ENCODE measurements at regions not wholly inside any gene's neighbourhood (a gene's known extent, or its start where the extent isn't known, plus 50 kb on each side); places are given as distances from the start of the nearest gene placed in this dataset.

DNA sequence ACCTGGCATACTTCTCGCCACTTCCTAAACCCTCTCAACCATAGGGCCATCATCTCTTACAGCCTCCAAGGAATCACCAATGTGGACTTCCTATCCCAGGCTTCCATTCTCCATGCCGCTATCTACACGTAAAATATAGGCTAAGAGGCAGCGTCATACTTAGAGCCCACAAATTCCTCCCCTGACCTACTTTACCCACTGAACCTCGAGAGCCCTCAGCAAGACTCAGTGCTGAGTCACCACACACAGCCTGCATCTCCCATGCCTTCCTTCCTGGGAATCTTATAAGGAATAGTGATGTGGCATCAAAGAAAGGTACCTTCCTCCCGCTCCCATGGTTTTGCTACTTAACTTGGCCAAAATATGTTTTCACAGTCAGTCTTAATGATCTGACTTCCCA, 435.6 kb upstream of the NFE2L3 start:
- POLR2A ChIA-PET: no interaction called here
- CTCF ChIA-PET: interaction anchor here (0.7 kb wide), 1 partner anchor 84 kb away, joined by 4 read pairs; no protein-coding TSS in a partner anchor
- no peak for DNase-seq
- intact Hi-C loops (cut with micrococcal nuclease): no loop called here
- H3K9me3 Mint-ChIP-seq: no peaks in the 10 kb centered on the region
- TF ChIP-seq, protein P1, sequence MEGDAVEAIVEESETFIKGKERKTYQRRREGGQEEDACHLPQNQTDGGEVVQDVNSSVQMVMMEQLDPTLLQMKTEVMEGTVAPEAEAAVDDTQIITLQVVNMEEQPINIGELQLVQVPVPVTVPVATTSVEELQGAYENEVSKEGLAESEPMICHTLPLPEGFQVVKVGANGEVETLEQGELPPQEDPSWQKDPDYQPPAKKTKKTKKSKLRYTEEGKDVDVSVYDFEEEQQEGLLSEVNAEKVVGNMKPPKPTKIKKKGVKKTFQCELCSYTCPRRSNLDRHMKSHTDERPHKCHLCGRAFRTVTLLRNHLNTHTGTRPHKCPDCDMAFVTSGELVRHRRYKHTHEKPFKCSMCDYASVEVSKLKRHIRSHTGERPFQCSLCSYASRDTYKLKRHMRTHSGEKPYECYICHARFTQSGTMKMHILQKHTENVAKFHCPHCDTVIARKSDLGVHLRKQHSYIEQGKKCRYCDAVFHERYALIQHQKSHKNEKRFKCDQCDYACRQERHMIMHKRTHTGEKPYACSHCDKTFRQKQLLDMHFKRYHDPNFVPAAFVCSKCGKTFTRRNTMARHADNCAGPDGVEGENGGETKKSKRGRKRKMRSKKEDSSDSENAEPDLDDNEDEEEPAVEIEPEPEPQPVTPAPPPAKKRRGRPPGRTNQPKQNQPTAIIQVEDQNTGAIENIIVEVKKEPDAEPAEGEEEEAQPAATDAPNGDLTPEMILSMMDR (IDR thresholded peaks at IDR 0.05): no peak
- H3K4me3 Mint-ChIP-seq: no peak overlapping the region
- no peak overlapping the region for H3K27ac Mint-ChIP-seq
- no peak for ATAC-seq (ENCODE audit: low read depth)
- H3K27me3 Mint-ChIP-seq: peaks cover 38% of the 10 kb centered on the region
- no peaks in the 10 kb centered on the region for H3K36me3 Mint-ChIP-seq (ENCODE audit: low read depth)
- no peaks in the 10 kb centered on the region for H3K4me1 Mint-ChIP-seq

- Mint-ChIP-seq H3K4me1 (no peaks in the 10 kb centered on the region), H3K4me3 (no peak overlapping the region), H3K27ac (no peak overlapping the region), H3K36me3 (ENCODE audit: low read depth) (no peaks in the 10 kb centered on the region), H3K27me3 (peaks cover 34% of the 10 kb centered on the region), H3K9me3 (no peaks in the 10 kb centered on the region)
- TF ChIP-seq, protein P1 (IDR thresholded peaks at IDR 0.05): no peak
- CTCF ChIA-PET: no interaction called here
- ATAC-seq (ENCODE audit: low read depth): no peak
- no peak for DNase-seq
- intact Hi-C loops (cut with micrococcal nuclease): no loop called here
- POLR2A ChIA-PET: no interaction called here
Measured at GRCh38 chr7:25718596-25718995, 433.4 kb upstream of the NFE2L3 start.

DNA sequence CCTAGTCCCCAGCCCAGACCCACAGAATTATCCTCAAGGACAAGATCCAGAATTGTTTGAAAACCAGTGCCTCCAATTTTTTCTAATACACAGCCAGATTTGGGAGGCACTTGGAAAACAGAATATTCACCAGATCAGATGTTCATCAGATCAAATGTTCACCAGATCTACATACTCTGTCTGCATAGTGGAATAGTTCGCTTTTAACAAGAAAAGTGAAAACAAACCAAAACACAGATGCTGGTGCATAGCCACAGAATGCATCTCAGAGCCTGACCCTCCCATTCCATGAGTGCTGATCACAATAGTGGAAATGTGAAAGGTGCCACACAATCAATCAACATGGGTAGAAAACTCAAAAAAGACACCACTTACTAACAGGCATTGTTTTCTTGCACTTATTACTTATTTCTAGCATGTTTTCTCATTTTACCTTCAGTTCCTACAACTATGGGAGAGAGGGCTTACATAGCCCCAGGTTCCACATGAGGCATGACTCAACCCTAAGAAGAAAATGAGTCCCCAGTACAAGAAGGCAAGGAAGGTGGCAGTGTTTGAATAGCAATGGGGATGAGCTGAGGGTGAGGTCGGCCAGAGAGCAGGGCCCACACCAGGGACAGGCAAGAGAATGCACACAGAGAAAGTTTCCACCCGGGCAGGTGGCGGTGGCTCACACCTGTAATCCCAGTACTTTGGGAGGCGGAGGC, 432.7 kb upstream of the NFE2L3 start:
- CTCF ChIA-PET: no interaction called here
- H3K4me3 Mint-ChIP-seq: no peak overlapping the region

DNA sequence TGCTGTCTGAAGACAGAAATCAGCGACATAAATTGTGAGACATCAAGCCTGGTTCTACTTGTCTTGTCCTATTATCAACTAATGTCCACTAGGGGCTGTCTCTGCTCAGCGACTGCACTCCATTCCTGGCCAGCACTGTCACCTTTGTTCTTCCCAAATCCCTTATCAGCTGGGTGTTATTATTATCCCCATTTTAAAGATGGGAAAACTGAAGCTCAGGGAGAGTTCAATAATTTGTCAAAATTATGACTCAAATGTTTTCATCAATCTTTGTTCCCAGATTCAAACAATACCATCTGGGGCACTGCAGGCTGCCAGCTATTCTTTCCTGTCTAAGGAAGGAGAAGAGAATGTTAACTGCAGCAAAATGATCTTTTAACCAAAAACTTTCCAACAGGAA, 431.6 kb upstream of the NFE2L3 start:
- Mint-ChIP-seq H3K4me1 (no peaks in the 10 kb centered on the region), H3K27ac (no peak overlapping the region), H3K9me3 (no peaks in the 10 kb centered on the region), H3K27me3 (peaks cover 30% of the 10 kb centered on the region), H3K36me3 (ENCODE audit: low read depth) (no peaks in the 10 kb centered on the region), H3K4me3 (no peak overlapping the region)
- no peak for DNase-seq
- TF ChIP-seq, protein P1 (IDR thresholded peaks at IDR 0.05): no peak
- ChIA-PET CTCF (interaction anchor here (0.7 to 1.0 kb wide), 2 partner anchors 12 to 461 kb away, joined by 3 read pairs; no protein-coding TSS in a partner anchor), POLR2A (no interaction called here)
- intact Hi-C loops (cut with micrococcal nuclease): no loop called here
- no peak for ATAC-seq (ENCODE audit: low read depth)

More for the DNA sequence above, 432.7 kb upstream of the NFE2L3 start:
- POLR2A ChIA-PET: no interaction called here
- Mint-ChIP-seq H3K4me1 (no peaks in the 10 kb centered on the region), H3K36me3 (ENCODE audit: low read depth) (no peaks in the 10 kb centered on the region), H3K27ac (no peak overlapping the region), H3K27me3 (peaks cover 34% of the 10 kb centered on the region), H3K9me3 (no peaks in the 10 kb centered on the region)
- DNase-seq (no peak), ATAC-seq (ENCODE audit: low read depth) (no peak)
- intact Hi-C loops (cut with micrococcal nuclease): no loop called here
- TF ChIP-seq, protein P1 (IDR thresholded peaks at IDR 0.05): no peak

- Mint-ChIP-seq H3K4me1 (no peaks in the 10 kb centered on the region), H3K36me3 (ENCODE audit: low read depth) (no peaks in the 10 kb centered on the region), H3K9me3 (no peaks in the 10 kb centered on the region), H3K4me3 (no peak overlapping the region), H3K27me3 (peaks cover 12% of the 10 kb centered on the region), H3K27ac (no peak overlapping the region)
- no peak for ATAC-seq (ENCODE audit: low read depth)
- ChIA-PET CTCF (no interaction called here), POLR2A (no interaction called here)
- no peak for DNase-seq
- intact Hi-C loops (cut with micrococcal nuclease): no loop called here
- TF ChIP-seq, protein P1 (IDR thresholded peaks at IDR 0.05): no peak
Measured at GRCh38 chr7:25722856-25723255, 429.1 kb upstream of the NFE2L3 start.
